ENCODE measurements at regions not wholly inside any gene's neighbourhood (a gene's known extent, or its start where the extent isn't known, plus 50 kb on each side); places are given as distances from the start of the nearest gene placed in this dataset.
A peak's percentile ranks its signal among the peaks of the same experiment; 100 is the strongest.
"Not testable (repeated sequence)": the region's sequence is repeated elsewhere in the genome, so short reads cannot be mapped to it uniquely, and the experiment has no call there.

GRCh38 chr4:1523506-1523905 is 117.3 kb upstream of the NKX1-1 start:
- DNase-seq, result no peak

- DNase-seq, result no peak
Observed at GRCh38 chr4:1523033-1523432, 116.8 kb upstream of the NKX1-1 start.

- DNase-seq, result no peak
Observed at GRCh38 chr4:1522606-1523005, 116.4 kb upstream of the NKX1-1 start.

- DNase-seq, result no peak
Observed at GRCh38 chr4:1521821-1522361, 115.6 kb upstream of the NKX1-1 start.

- DNase-seq, result not testable (repeated sequence)
Observed at GRCh38 chr4:1520795-1521576, 114.7 kb upstream of the NKX1-1 start.

- DNase-seq, result no peak
Observed at GRCh38 chr4:1519787-1520661, 113.8 kb upstream of the NKX1-1 start.

- no peak for DNase-seq
Observed at GRCh38 chr4:1518997-1519700, 112.9 kb upstream of the NKX1-1 start.

GRCh38 chr4:1517592-1518411 is 111.6 kb upstream of the NKX1-1 start:
- no peak for DNase-seq

GRCh38 chr4:1516881-1517480 is 110.7 kb upstream of the NKX1-1 start:
- no peak for DNase-seq

- DNase-seq, result no peak
Observed at GRCh38 chr4:1516261-1516660, 110.0 kb upstream of the NKX1-1 start.

- DNase-seq, result no peak
Observed at GRCh38 chr4:1515763-1516162, 109.5 kb upstream of the NKX1-1 start.

GRCh38 chr4:1515156-1515555 is 108.9 kb upstream of the NKX1-1 start:
- DNase-seq, result no peak

- DNase-seq, result no peak
Observed at GRCh38 chr4:1514612-1515011, 108.4 kb upstream of the NKX1-1 start.

GRCh38 chr4:1513936-1514483 is 107.8 kb upstream of the NKX1-1 start:
- DNase-seq, result no peak

GRCh38 chr4:1512738-1513660 is 106.8 kb upstream of the NKX1-1 start:
- peak; percentile 84 for DNase-seq

- DNase-seq, result no peak
Observed at GRCh38 chr4:1512051-1512737, 106.0 kb upstream of the NKX1-1 start.

GRCh38 chr4:1511441-1512041 is 105.3 kb upstream of the NKX1-1 start:
- no peak for DNase-seq

GRCh38 chr4:1510931-1511330 is 104.7 kb upstream of the NKX1-1 start:
- no peak for DNase-seq

GRCh38 chr4:1509366-1509765 is 103.1 kb upstream of the NKX1-1 start:
- DNase-seq, result no peak

Data from activated CD8-positive, alpha-beta memory T cell treated with anti-CD3 and anti-CD28 coated beads, Interleukin-2, amount 50 U/mL, for 48 hours (primary cell).